KMS-11 (cell line): ENCODE measurements at regions not wholly inside any gene's neighbourhood (a gene's known extent, or its start where the extent isn't known, plus 50 kb on each side); places are given as distances from the start of the nearest gene placed in this dataset.

ENCODE experiments used
- H2AFZ ChIP-seq: fragments of 200-600 bp; sonication (generic); 2 replicates; pipeline ENCODE4 v1.6.1; 2016; ENCODE audit warnings: antibody characterized with exemption, mixed run types, low read depth
- H3K27ac ChIP-seq: fragments of 200-600 bp; sonication (generic); 2 replicates; pipeline ENCODE4 v1.6.1; 2016; ENCODE audit warnings: mild to moderate bottlenecking, mixed run types
- H3K27me3 ChIP-seq: fragments of 200-600 bp; sonication (generic); 2 replicates; pipeline ENCODE4 v1.6.1; 2017; ENCODE audit warnings: mild to moderate bottlenecking, low read depth, mixed run types, moderate library complexity; ENCODE audit not compliant: insufficient read depth
- H3K36me3 ChIP-seq: fragments of 200-600 bp; sonication (generic); 2 replicates; pipeline ENCODE4 v1.6.1; 2017; ENCODE audit warnings: mild to moderate bottlenecking, mixed run types; ENCODE audit not compliant: insufficient read depth
- H3K4me1 ChIP-seq: fragments of 200-600 bp; sonication (generic); 2 replicates; pipeline ENCODE4 v1.6.1; 2016; ENCODE audit warnings: mild to moderate bottlenecking, low read depth, mixed run types; ENCODE audit not compliant: poor library complexity, severe bottlenecking
- H3K4me2 ChIP-seq: fragments of 200-600 bp; sonication (generic); 2 replicates; pipeline ENCODE4 v1.7.0; 2016; ENCODE audit warnings: mild to moderate bottlenecking, mixed run types
- H3K4me3 ChIP-seq: fragments of 200-600 bp; sonication (generic); IDR thresholded peaks from 2 replicates; pipeline ENCODE4 v1.6.1; 2017; ENCODE audit warnings: low read depth, low read length, mixed read lengths; ENCODE audit not compliant: insufficient read depth
- H3K79me2 ChIP-seq: fragments of 200-600 bp; sonication (generic); 2 replicates; pipeline ENCODE4 v1.6.1; 2016; ENCODE audit warnings: low read depth, mixed run types; ENCODE audit not compliant: insufficient read depth
- H3K9ac ChIP-seq: fragments of 200-600 bp; sonication (generic); 2 replicates; pipeline ENCODE4 v1.6.1; 2016; ENCODE audit warnings: mild to moderate bottlenecking, mixed run types
- H4K20me1 ChIP-seq: fragments of 200-600 bp; sonication (generic); 2 replicates; pipeline ENCODE4 v1.6.1; 2016; ENCODE audit warnings: mild to moderate bottlenecking, mixed run types; ENCODE audit not compliant: insufficient read depth
- CTCF ChIP-seq: fragments of 200-600 bp; sonication (generic); conservative IDR thresholded peaks from 2 replicates; pipeline ENCODE4 v1.6.1; 2017; ENCODE audit warnings: low read depth, mild to moderate bottlenecking, antibody characterized with exemption, low read length, moderate library complexity, mixed read lengths

GRCh38 chrX:77061022-77061421 lies 386.2 kb upstream of the FGF16 start:
- H2AFZ ChIP-seq = no peak overlapping the region
- TF ChIP-seq CTCF = no peak
- no peaks in the 10 kb centered on the region for H3K36me3 ChIP-seq
- no peak overlapping the region for H3K27ac ChIP-seq
- H4K20me1 ChIP-seq = no peaks in the 10 kb centered on the region
- no peaks in the 10 kb centered on the region for H3K4me1 ChIP-seq
- H3K4me2 ChIP-seq = no peak overlapping the region
- no peak overlapping the region for H3K4me3 ChIP-seq
- H3K9ac ChIP-seq = no peak overlapping the region
- H3K27me3 ChIP-seq = no peaks in the 10 kb centered on the region
- H3K79me2 ChIP-seq = no peaks in the 10 kb centered on the region

- H3K27ac ChIP-seq = no peak overlapping the region
- H4K20me1 ChIP-seq = no peaks in the 10 kb centered on the region
- no peak overlapping the region for H2AFZ ChIP-seq
- no peak for TF ChIP-seq CTCF
- H3K4me2 ChIP-seq = no peak overlapping the region
- H3K4me3 ChIP-seq = no peak overlapping the region
- no peaks in the 10 kb centered on the region for H3K27me3 ChIP-seq
- no peaks in the 10 kb centered on the region for H3K36me3 ChIP-seq
- H3K9ac ChIP-seq = no peak overlapping the region
- H3K4me1 ChIP-seq = no peaks in the 10 kb centered on the region
- no peaks in the 10 kb centered on the region for H3K79me2 ChIP-seq
These were observed 385.6 kb upstream of the FGF16 start for GRCh38 chrX:77061545-77061944.

DNA sequence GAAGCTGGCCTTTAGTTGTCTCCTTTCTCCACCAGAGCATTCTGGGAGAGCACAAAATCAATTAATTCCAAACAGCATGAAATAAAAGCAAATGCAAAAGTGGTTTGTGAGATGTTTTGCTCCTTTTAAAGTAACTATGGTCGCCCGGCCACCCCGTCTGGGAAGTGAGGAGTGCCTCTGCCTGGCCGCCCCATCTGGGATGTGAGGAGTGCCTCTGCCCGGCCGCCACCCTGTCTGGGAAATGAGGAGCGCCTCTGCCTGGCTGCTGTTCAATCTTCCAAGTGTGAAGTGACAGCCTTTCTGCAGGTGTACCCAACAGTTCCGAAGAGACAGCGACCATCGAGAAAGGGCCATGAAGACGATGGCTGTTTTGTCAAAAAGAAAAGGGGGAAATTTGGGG lies 381.3 kb upstream of the FGF16 start:
- TF ChIP-seq CTCF = no peak
- Histone ChIP-seq H4K20me1 (no peaks in the 10 kb centered on the region), H3K9ac (no peak overlapping the region), H3K4me2 (no peak overlapping the region), H3K79me2 (no peaks in the 10 kb centered on the region), H3K36me3 (no peaks in the 10 kb centered on the region), H3K4me3 (no peak overlapping the region), H3K4me1 (no peaks in the 10 kb centered on the region), H3K27me3 (no peaks in the 10 kb centered on the region), H3K27ac (no peak overlapping the region), H2AFZ (no peak overlapping the region)

DNA sequence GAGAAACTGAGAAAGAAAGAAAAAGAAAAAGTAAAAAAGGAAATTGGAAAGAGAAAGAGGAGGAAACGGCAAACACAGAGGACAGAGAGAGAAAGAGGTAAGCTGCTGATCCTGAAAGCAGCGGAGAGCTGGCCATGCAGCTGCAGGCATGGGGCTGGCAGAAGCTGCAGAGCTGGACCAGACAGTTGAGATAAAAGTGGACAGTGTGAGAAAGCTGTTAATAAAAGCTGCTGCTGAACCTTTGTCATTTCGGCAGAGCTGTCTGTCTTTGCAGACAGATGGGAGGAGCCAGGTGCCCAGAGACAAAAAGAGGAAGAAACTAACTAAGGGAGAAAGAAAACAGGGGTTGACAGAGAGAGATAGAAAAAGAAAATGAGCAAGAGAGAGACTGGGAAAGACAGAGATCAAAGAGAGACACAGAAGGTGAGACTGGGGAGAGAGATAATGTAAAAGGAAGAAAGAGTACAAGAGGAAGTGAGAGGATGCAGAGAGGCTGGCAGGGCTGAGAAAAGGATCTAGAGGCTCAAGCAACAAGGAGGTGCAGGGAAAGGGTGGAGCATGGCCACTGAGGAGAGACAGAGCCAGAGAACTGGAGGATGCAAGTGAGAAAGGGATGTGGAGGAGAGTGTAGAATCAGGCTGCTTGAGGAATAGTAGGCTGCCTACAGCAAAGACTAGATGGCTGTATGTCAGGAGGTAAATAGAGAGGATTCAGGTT lies 376.8 kb upstream of the FGF16 start:
- Histone ChIP-seq H3K4me3 (no peak overlapping the region), H3K4me2 (peak overlapping the region; percentile 44), H3K9ac (no peak overlapping the region), H2AFZ (peak overlapping the region; percentile 64), H3K36me3 (no peaks in the 10 kb centered on the region), H3K79me2 (no peaks in the 10 kb centered on the region), H4K20me1 (no peaks in the 10 kb centered on the region), H3K27ac (no peak overlapping the region), H3K4me1 (no peaks in the 10 kb centered on the region), H3K27me3 (no peaks in the 10 kb centered on the region)
- no peak for TF ChIP-seq CTCF
